ENCODE measurements at regions not wholly inside any gene's neighbourhood (a gene's known extent, or its start where the extent isn't known, plus 50 kb on each side); places are given as distances from the start of the nearest gene placed in this dataset.

GRCh38 chr15:97126553-97127233 is 796.2 kb downstream of the NR2F2 start:
- no peak for DNase-seq
- ATAC-seq (ENCODE audit: insufficient read depth, low FRiP score) = no peak
- 70 to 80% methylated on average over 4 of the region's 4 CpGs for WGBS, 2 donors
- H3K27ac ChIP-seq (ENCODE audit: low read depth in 1 of 2, low read length in 1 of 2) = no peak overlapping the region
- no peaks in the 10 kb centered on the region for H3K4me1 ChIP-seq (ENCODE audit: control insufficient read depth in 5 of 5, insufficient read depth in 5 of 5, low read length in 5 of 5)
- TF ChIP-seq CTCF (IDR thresholded peaks at IDR 0.05; ENCODE audit: control extremely low read depth, extremely low read depth) = no peak
- H3K4me3 ChIP-seq = no peak overlapping the region
- no peaks in the 10 kb centered on the region for H3K27me3 ChIP-seq (ENCODE audit: control insufficient read depth in 3 of 3, insufficient read depth in 3 of 3, low read length in 2 of 3)
- H3K9me3 ChIP-seq (ENCODE audit: control insufficient read depth in 4 of 4, insufficient read depth in 3 of 4, low read length in 3 of 4) = no peaks in the 10 kb centered on the region
- no peaks in the 10 kb centered on the region for H3K36me3 ChIP-seq (ENCODE audit: control insufficient read depth in 4 of 4, insufficient read depth in 4 of 4, low read length in 4 of 4)
- no peak overlapping the region for H3K9ac ChIP-seq (ENCODE audit: insufficient read depth in 1 of 2, low read length in 2 of 2)

GRCh38 chr15:97129674-97130073 is 799.2 kb downstream of the NR2F2 start:
- TF ChIP-seq CTCF (IDR thresholded peaks at IDR 0.05; ENCODE audit: control extremely low read depth, extremely low read depth) = no peak
- H3K27ac ChIP-seq (ENCODE audit: low read depth in 1 of 2, low read length in 1 of 2) = no peak overlapping the region
- 65 to 84% methylated on average over 4 of the region's 4 CpGs for WGBS, 2 donors
- no peaks in the 10 kb centered on the region for H3K36me3 ChIP-seq (ENCODE audit: control insufficient read depth in 4 of 4, insufficient read depth in 4 of 4, low read length in 4 of 4)
- H3K9ac ChIP-seq (ENCODE audit: insufficient read depth in 1 of 2, low read length in 2 of 2) = no peak overlapping the region
- H3K27me3 ChIP-seq (ENCODE audit: control insufficient read depth in 3 of 3, insufficient read depth in 3 of 3, low read length in 2 of 3) = no peaks in the 10 kb centered on the region
- no peak overlapping the region for H3K4me3 ChIP-seq
- DNase-seq (no peak), ATAC-seq (ENCODE audit: insufficient read depth, low FRiP score) (no peak)
- peaks cover 0 to 4% (median 0%) of the 10 kb centered on the region in 4 donors for H3K9me3 ChIP-seq (ENCODE audit: control insufficient read depth in 4 of 4, insufficient read depth in 3 of 4, low read length in 3 of 4)
- H3K4me1 ChIP-seq (ENCODE audit: control insufficient read depth in 5 of 5, insufficient read depth in 5 of 5, low read length in 5 of 5) = no peaks in the 10 kb centered on the region

GRCh38 chr15:97140216-97140615 is 809.7 kb downstream of the NR2F2 start:
- Histone ChIP-seq H3K4me1 (ENCODE audit: control insufficient read depth in 5 of 5, insufficient read depth in 5 of 5, low read length in 5 of 5) (no peaks in the 10 kb centered on the region), H3K27ac (ENCODE audit: low read depth in 1 of 2, low read length in 1 of 2) (no peak overlapping the region), H3K27me3 (ENCODE audit: control insufficient read depth in 3 of 3, insufficient read depth in 3 of 3, low read length in 2 of 3) (no peaks in the 10 kb centered on the region), H3K9ac (ENCODE audit: insufficient read depth in 1 of 2, low read length in 2 of 2) (no peak overlapping the region), H3K4me3 (no peak overlapping the region), H3K9me3 (ENCODE audit: control insufficient read depth in 4 of 4, insufficient read depth in 3 of 4, low read length in 3 of 4) (peaks cover 0 to 1% (median 0%) of the 10 kb centered on the region in 4 donors), H3K36me3 (ENCODE audit: control insufficient read depth in 4 of 4, insufficient read depth in 4 of 4, low read length in 4 of 4) (no peaks in the 10 kb centered on the region)
- 72 to 73% methylated on average over 4 of the region's 4 CpGs for WGBS, 2 donors
- TF ChIP-seq CTCF (IDR thresholded peaks at IDR 0.05; ENCODE audit: control extremely low read depth, extremely low read depth) = no peak
- ATAC-seq (ENCODE audit: insufficient read depth, low FRiP score) (no peak), DNase-seq (no peak)

GRCh38 chr15:97141360-97141759 is 810.9 kb downstream of the NR2F2 start:
- Histone ChIP-seq H3K9ac (ENCODE audit: insufficient read depth in 1 of 2, low read length in 2 of 2) (no peak overlapping the region), H3K9me3 (ENCODE audit: control insufficient read depth in 4 of 4, insufficient read depth in 3 of 4, low read length in 3 of 4) (peaks cover 0 to 5% (median 2%) of the 10 kb centered on the region in 4 donors)

More at GRCh38 chr15:97141360-97141759, 810.9 kb downstream of the NR2F2 start:
- Histone ChIP-seq H3K4me3 (no peak overlapping the region), H3K36me3 (ENCODE audit: control insufficient read depth in 4 of 4, insufficient read depth in 4 of 4, low read length in 4 of 4) (no peaks in the 10 kb centered on the region), H3K4me1 (ENCODE audit: control insufficient read depth in 5 of 5, insufficient read depth in 5 of 5, low read length in 5 of 5) (no peaks in the 10 kb centered on the region), H3K27me3 (ENCODE audit: control insufficient read depth in 3 of 3, insufficient read depth in 3 of 3, low read length in 2 of 3) (no peaks in the 10 kb centered on the region), H3K27ac (ENCODE audit: low read depth in 1 of 2, low read length in 1 of 2) (no peak overlapping the region)
- ATAC-seq (ENCODE audit: insufficient read depth, low FRiP score) (no peak), DNase-seq (no peak)
- TF ChIP-seq CTCF (IDR thresholded peaks at IDR 0.05; ENCODE audit: control extremely low read depth, extremely low read depth) = no peak
- WGBS, 2 donors = 88 to 90% methylated on average over 1 of the region's 1 CpG

Measured in lung (tissue), 11 donors.